SIG-M5 treated with dmso at 0.1 percent for 504 hours (cell line): ENCODE measurements at regions not wholly inside any gene's neighbourhood (a gene's known extent, or its start where the extent isn't known, plus 50 kb on each side); places are given as distances from the start of the nearest gene placed in this dataset.
A peak's percentile ranks its signal among the peaks of the same experiment; 100 is the strongest.

Experiments
- DNase-seq: peaks from one replicate; lab custom pipeline; 2025; ENCODE audit not compliant: unreplicated experiment; lab: John Stamatoyannopoulos, UW

DNA sequence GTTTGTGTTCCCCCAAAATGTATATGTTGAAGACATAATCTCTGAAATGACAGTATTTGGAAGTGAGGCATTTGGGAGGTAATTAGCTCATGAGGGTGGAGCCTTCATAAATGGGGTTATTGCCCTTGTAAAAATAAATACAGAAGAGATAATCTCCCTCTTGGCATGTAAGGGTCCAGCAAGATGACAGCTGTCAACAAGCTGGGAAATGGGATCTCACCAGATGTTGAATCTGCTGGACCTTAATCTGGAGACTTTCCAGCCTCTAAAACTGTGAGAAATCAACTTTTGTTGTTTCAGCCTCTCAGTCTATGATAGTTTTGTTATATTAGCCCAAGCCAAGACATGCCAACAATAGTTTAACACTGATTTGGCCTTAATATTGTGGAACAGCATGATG lies 438.2 kb upstream of the PCDH7 start:
- DNase-seq = no peak

DNA sequence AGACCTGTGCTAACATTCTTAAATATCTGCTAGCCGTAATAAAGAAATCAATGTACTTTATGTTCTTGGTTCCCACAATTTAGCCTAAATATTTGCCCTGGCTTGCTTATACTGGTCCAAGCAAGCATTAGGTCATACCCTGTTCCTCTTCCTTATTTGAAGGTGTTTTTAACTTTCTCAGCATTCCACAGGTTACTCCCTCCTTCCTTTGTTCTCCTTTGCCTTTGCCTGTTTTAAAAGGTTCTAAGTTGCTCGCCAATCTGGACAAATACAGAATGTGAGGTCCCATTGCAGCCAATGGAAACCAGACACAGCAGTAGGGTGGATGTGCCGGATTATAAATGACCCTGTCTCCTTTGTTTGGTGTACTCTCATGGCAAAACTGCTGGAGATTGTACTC lies 436.8 kb upstream of the PCDH7 start:
- no peak for DNase-seq

DNA sequence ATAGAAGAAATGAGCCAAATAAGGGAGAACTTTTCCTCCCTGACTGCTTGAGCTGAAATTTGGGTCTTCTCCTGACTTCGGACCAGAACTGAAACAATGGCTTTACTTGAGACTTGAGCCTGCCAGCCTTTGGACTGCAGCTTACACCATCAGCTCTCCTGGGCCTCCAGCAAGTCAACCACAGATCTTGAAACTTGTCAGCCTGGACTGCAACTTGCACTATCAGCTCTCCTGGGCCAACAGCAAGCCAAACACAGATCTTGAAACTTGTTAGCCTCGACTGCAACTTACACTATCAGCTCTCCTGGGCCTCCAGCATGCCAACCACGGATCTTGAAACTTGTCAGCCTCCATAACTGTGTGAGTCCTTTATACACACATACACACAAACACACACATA lies 425.9 kb upstream of the PCDH7 start:
- DNase-seq = no peak

DNA sequence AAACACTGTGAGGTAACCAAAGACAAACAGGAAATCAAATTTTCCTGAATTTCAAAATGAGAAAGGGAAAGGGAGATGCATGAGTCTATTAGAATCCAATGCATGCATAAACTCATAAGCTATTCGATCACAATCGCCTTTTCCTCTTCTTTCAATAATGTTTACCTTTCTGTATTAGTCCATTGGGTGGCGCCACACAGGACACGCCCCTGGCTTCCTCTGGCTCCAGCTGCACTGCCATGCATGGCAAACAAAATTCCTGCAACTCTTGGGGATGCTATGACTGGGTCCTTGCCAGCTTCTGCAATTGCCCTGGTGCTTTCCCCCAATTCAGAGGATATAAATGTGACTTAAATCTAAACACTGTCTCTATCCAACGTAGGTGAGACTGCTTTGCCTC lies 424.5 kb upstream of the PCDH7 start:
- DNase-seq = no peak

DNA sequence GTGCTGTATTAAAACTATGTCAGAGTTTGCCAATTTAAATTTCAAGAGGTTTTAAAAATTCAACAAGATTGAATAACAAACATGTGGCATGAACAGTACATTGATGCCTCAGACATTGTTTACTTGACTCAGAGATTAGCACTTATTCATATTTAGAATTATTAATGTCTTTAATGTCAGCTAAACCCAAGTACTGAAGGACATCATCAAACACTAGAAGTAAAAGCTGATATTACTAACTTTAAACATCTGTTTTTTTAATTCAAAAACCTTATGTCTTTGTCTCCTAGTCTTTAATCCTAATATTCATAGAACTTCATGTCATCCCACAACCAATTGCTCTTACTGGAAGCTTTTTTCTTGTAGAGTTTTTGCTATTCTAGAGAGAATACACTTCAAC lies 406.2 kb upstream of the PCDH7 start:
- DNase-seq = no peak

DNA sequence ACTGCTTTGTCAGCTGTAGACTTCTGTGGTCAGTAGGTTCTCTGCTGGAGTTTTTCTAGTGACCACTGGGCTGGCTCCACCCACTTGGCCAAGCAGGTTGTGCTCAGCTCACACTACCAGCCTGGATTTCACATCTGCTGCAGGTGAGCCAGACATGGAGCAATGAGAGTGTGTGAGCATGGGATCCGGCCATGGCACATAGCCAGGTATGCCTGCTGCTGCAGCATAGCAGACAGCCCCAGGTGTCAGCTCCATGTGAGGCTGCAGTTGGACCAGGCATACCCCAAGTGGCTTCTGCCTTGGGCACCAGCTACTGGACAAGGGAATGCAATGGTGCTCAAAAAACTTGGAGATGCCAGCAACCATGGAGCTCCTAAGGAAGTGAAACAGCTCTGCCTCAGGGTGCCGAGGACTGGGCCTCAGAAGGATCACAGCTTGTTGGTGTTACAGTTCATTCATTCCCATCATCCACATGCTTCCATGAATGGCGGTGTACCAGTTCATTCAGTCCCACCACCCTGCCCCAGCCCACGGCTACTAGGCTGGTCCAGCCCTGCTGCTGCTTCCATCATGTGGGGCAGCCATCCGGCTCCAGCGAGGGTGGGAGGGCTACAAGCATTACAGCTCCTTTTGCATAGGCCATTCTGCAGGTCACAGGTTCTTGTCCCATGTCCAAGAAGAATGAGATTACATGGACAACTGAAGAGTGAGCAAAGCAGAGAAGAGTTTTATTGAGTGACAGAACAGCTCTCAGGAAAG lies 389.1 kb upstream of the PCDH7 start:
- no peak for DNase-seq

DNA sequence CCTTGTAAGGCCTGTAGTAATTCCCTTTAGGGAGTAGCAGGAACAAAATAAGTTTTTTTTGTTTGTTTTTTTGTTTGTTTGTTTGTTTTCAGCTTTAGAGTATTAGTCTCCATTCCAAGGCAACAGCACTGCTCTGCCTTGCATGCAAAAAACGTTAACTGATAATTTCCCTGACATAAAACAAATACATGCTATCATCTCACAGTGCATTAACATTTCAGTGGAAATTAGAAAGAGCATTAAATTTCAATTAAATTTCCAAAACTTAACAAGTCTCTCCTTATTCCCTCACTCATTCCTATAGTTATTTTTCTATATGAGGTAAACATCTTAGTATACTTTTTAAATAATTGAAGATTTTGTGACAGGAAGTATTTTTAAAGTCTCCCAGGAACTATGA lies 378.4 kb upstream of the PCDH7 start:
- DNase-seq = no peak

DNA sequence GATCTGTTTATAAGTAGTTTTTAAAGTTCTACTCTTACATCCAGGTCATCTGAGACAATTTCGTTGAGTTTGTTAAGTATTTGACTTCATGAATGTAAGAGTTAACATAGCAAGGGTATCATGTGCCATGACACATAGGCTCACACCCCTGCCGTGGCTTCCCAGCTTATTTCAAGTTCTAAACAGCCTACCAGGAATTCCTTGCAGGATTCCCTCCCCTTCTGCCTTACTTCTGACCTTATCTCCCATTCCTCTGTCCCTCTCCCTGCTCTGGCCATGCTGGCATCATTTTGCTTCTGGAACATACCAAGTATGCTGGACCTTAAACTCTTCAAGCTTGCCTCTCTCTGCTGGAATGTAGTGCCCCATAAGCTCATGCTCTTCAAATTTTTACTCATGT lies 369.9 kb upstream of the PCDH7 start:
- no peak for DNase-seq

DNA sequence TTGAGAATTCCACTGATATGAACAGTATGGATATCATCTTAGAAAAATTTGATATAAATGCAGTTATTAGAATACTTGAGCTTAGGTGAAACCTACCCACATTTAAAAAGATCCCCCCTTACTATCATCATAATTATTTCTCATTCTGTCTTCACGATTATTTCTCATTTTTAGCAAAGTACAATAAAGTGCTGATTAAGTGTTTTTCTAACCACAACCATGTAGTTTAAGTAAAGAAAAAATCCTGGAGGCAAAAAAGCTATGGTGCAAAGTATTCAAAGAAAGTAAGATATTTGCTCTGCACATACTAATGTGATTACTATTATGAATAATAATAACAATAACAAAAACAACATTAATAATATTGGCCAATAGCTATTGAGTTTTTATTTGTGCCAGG lies 365.6 kb upstream of the PCDH7 start:
- DNase-seq = no peak

DNA sequence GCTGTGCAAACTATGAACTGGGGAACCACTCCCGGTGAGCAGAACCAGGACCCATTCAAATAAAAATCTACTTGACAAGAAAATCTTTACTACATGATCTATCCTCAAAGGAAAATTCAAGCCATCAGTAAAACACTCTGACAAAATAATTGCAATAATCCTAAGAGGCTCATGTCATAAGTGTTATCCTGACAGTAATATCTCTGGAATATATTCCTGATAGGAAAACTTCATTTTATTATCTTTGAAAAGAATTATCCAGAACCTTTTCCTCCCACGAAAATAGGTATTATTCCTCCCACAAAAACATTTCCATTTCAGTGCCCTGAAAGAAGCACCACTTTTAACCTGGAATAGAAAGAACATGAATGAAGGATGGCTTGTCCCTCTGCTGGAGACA lies 357.7 kb upstream of the PCDH7 start:
- DNase-seq = no peak

DNA sequence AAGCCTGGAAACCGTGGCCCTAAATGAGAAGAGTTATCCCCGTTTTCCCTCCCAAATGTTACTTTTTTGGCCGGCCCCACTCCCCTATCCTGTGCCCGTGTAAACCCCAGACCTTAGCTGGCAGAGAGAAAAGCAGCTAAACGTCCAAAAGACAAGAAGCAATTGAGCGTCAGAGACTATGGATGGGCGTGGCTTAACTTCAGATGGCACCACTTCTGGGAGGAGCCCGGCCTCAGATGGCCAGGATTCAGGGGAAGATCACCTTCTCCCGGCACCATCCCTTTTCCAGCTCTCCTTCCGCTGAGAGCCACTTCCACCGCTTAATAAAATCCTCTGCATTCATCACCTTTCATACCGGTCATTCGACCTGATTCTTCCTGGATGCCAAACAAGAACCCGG lies 350.1 kb upstream of the PCDH7 start:
- no peak for DNase-seq

DNA sequence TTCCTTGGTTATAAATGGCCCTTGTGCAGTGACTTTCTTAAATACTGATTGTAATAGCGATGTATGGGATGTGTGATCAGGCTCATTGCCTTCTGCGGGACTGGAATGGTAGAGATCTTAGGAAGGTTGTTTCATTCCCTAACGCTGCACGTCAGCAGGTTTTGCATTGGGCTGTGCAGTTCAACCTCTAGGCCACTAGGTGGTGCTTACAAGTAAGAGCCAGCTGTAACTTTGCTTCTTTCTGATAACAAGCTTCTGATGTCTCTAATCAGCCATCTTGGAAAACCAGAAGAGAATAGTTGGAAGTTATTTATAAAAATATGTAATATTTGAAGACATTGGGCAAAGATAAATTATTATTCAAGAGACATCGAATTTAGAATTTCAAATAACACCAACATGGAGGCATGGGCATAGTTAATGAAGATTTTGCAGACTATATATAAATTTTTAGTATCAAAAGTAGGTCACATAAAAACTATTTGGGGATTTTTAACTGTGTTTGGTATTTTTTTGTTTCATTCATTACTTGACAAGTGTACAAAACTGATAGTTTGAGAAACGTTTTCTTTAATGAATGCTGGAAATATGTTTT lies 339.7 kb upstream of the PCDH7 start:
- DNase-seq = peak; percentile 47

DNA sequence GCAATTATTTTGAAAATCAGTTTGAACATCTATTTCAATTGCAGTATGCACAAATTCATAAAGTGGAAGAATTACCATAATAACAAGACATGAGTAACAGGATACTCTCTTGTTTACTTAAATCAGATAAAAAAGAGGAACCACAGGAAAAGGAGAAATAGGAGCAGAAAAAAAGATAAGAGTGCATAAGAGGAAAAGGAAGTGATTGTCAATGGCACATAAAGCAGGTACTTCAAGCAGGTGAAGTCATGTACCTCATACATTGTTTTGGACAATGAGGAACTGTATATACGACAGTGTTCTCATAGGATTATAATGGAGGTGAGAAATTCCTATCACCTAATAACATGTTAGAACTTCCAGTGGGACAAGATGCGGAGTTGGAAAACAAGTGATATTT lies 334.5 kb upstream of the PCDH7 start:
- DNase-seq = peak; percentile 29

DNA sequence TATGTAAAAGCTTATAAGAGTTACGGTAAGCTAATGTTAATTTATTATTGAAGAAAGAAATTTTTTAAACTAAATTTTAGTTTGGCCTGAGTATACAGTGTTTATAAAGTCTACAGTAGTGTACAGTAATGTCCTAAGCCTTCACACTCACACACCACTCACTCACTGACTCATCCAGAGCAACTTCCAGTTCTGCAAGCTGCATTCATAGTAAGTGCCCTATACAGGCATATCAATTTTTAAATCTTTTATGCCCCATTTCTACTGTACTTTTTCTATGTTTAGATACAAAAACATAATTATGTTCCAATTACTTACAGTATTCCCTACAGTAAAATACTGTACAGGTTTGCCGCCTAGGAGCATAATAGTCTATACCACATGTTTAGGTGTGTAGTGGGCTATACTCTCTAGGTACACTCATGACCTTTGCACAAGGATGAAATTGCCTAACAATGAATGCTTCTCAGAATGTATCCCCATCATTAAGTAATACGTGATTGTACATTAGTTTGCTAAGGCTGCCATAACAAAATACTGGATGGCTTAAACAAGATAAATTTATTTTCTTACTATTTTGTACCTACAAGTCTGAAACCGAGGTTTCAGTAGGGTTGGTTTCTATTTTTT lies 333.8 kb upstream of the PCDH7 start:
- no peak for DNase-seq

DNA sequence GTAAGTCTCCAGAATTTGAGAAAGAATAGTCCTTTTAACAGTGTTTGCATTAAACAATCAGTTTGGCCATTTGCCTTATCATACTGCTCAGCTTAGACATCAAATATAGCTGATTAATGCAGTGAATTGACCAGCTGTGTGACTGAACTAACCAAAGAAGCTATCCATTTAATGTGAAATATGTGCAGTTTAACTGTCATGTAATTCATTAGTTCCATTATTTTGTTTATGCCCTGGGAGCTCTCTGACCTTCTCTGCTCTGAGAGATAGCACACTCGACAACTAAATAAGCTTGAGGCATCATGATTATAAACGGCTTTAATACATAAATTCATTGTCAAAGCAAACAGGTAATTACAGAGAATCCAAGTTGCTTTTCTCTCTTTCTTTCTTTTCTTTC lies 324.3 kb upstream of the PCDH7 start:
- no peak for DNase-seq

DNA sequence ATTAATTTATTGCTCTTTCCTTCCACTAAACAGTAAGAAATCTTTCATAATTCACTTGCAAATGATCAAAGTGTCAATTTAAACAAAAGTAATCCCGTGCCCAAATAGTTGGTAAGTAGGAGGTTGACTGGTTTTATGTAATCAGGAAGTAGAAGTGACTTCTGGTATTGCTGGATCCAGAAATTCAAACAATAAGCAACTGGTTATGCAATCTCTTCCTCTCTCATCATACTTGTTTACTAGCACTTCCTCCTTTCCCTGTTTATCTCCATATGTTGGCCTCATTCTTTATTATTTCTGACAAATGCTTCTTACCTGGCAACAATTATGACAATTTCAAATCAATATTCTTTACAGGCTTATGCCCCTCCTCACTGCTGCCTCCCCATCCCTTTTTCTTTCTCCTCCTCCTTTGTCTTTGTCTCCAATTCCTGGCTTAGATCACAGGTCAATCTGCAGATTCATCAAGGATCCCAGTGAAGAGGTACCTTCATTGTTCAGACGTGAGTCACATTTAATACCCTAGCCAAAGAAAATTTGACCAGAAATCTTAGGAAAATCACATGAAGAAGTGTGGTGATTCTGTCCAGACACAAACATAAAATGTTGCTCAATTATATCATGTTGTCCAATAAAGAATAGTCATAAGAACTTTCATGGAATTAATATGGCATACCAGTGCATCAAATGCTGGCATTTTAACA lies 323.2 kb upstream of the PCDH7 start:
- peak; percentile 53 for DNase-seq

DNA sequence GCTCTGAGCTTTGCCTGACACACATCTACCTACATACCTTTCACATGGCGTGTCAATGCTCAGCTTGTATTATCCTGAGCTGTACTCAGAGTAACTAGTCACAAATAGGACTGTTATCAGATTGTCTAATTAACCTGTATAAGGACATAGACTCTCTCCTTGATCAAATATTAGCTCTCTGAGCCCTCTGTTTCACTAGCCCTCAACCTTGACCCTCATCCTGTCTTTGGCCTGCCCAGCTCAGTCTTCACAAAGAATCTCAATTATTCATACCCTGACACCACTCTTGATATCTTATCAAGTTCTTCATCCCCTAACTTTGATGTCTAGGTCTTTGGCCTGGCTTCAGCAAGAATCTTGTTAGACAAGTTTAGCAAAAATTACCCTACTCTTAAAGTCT lies 320.7 kb upstream of the PCDH7 start:
- no peak for DNase-seq

DNA sequence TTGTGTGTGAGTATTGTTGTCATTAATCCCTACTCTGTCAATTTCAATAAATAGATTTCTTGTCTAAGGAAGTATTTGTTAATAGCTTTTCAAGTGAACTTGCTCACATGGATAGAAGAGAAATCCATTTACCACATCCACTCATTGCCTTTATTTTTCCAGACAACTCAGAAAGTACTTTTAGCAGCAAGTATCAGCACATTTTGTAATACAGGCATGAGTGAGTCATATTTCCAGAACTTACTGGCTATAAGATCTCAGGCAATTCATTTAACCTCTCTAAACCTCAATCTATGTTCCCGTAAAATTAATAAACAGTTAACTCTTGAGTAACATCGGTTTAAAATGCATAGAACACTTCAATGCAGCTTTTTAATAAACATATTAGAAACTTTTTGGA lies 317.9 kb upstream of the PCDH7 start:
- DNase-seq = no peak

DNA sequence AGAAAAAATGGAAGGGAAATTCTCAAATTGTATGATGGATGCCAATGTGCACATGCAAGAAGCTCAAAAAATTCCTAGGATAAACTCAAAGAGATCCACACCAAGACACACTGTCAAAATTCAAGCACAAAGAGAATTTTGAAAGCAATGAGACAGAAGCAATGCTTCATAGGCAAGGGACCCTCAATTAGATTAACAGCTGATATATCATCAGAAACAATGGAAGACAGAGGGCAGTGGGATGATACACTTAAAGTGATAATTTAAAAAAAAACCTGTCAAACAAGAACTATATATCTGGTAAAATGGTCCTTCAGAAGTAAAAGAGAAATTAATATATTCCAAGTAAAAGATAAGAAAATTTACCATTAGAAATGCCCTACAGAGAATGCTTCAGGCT lies 306.3 kb upstream of the PCDH7 start:
- no peak for DNase-seq

DNA sequence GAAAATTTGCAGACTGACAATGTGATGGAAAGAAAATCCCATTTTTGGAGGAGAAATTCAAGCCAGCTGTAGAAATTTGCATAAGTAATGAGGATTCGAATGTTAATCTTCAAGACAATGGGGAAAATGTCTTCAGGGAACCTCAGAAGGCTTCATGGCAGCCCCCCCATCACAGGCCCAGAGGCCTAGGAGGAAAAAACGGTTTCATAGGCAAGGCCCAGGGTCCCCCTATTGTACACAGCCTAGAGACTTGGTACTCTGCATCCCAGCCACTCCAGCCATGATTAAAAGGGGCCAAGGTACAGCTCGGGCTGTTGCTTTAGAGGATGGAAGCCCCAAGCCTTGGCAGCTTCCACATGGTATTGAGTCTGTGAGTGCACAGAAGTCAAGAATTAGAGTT lies 303.6 kb upstream of the PCDH7 start:
- no peak for DNase-seq

DNA sequence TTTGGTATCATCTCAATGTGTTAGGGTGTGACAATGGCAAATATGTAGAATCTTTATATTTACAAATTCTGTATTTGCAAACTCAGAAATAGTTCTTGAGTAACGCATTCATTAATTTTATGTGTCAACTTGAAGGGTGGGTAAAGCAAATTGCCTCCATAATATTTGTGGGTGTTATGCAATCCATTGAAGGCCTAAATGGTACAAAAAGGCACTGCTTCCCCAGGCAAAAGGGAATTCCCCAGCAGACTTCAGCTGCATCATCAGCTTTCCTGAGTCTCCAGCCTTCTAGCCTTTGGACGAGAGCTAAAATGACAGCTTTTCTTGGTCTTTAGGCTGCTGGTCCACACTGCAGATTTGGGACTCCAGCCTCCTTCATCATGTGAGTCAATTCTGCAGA lies 292.2 kb upstream of the PCDH7 start:
- no peak for DNase-seq
